ENCODE measurements at regions not wholly inside any gene's neighbourhood (a gene's known extent, or its start where the extent isn't known, plus 50 kb on each side); places are given as distances from the start of the nearest gene placed in this dataset.
A peak's percentile ranks its signal among the peaks of the same experiment; 100 is the strongest.

- peaks cover 9% of the 10 kb centered on the region for H3K9me3 Mint-ChIP-seq
- H3K4me3 Mint-ChIP-seq = no peak overlapping the region
- peak overlapping the region; percentile 72 for H3K27ac Mint-ChIP-seq
- peak in 1 of 2 experiments; percentile 48 for DNase-seq (ENCODE audit: low spot score in 2 of 2, unreplicated experiment in 2 of 2)
- H3K36me3 Mint-ChIP-seq = peaks cover 5% of the 10 kb centered on the region
- no peak for TF ChIP-seq CTCF (IDR thresholded peaks at IDR 0.05; ENCODE audit: unreplicated experiment)
- H3K4me1 Mint-ChIP-seq = peaks cover 55% of the 10 kb centered on the region
- no peaks in the 10 kb centered on the region for H3K27me3 Mint-ChIP-seq (ENCODE audit: low read depth)
These were observed 283.2 kb upstream of the SLC10A2 start for GRCh38 chr13:103349211-103349980.

GRCh38 chr13:103335241-103335640 lies 269.0 kb upstream of the SLC10A2 start:
- DNase-seq (ENCODE audit: low spot score in 2 of 2, unreplicated experiment in 2 of 2) = no peak
- Mint-ChIP-seq H3K27ac (no peak overlapping the region), H3K36me3 (peaks cover 12% of the 10 kb centered on the region), H3K4me1 (peaks cover 14% of the 10 kb centered on the region), H3K27me3 (ENCODE audit: low read depth) (no peaks in the 10 kb centered on the region), H3K9me3 (peaks cover 19% of the 10 kb centered on the region), H3K4me3 (no peak overlapping the region)
- TF ChIP-seq CTCF (IDR thresholded peaks at IDR 0.05; ENCODE audit: unreplicated experiment) = no peak

GRCh38 chr13:103331924-103332323 lies 265.7 kb upstream of the SLC10A2 start:
- TF ChIP-seq CTCF (IDR thresholded peaks at IDR 0.05; ENCODE audit: unreplicated experiment) = no peak
- Mint-ChIP-seq H3K9me3 (peaks cover 14% of the 10 kb centered on the region), H3K36me3 (peaks cover 5% of the 10 kb centered on the region), H3K27ac (no peak overlapping the region), H3K27me3 (ENCODE audit: low read depth) (no peaks in the 10 kb centered on the region), H3K4me1 (peaks cover 8% of the 10 kb centered on the region), H3K4me3 (no peak overlapping the region)
- DNase-seq (ENCODE audit: low spot score in 2 of 2, unreplicated experiment in 2 of 2) = no peak

GRCh38 chr13:103328899-103329298 lies 262.7 kb upstream of the SLC10A2 start:
- TF ChIP-seq CTCF (IDR thresholded peaks at IDR 0.05; ENCODE audit: unreplicated experiment) = no peak
- H3K27me3 Mint-ChIP-seq (ENCODE audit: low read depth) = no peaks in the 10 kb centered on the region
- H3K27ac Mint-ChIP-seq = no peak overlapping the region

GRCh38 chr13:103326326-103326725 lies 260.1 kb upstream of the SLC10A2 start:
- Mint-ChIP-seq H3K27ac (no peak overlapping the region), H3K27me3 (ENCODE audit: low read depth) (no peaks in the 10 kb centered on the region), H3K36me3 (peaks cover 6% of the 10 kb centered on the region), H3K4me3 (no peak overlapping the region), H3K9me3 (peaks cover 25% of the 10 kb centered on the region), H3K4me1 (peaks cover 16% of the 10 kb centered on the region)
- TF ChIP-seq CTCF (IDR thresholded peaks at IDR 0.05; ENCODE audit: unreplicated experiment) = no peak
- DNase-seq (ENCODE audit: low spot score in 2 of 2, unreplicated experiment in 2 of 2) = no peak

More at GRCh38 chr13:103328899-103329298, 262.7 kb upstream of the SLC10A2 start:
- Mint-ChIP-seq H3K4me1 (peaks cover 16% of the 10 kb centered on the region), H3K4me3 (no peak overlapping the region), H3K9me3 (peaks cover 24% of the 10 kb centered on the region), H3K36me3 (peaks cover 11% of the 10 kb centered on the region)
- DNase-seq (ENCODE audit: low spot score in 2 of 2, unreplicated experiment in 2 of 2) = no peak
